Progenitor cell of endocrine pancreas (in vitro differentiated cells): ENCODE measurements at regions not wholly inside any gene's neighbourhood (a gene's known extent, or its start where the extent isn't known, plus 50 kb on each side); places are given as distances from the start of the nearest gene placed in this dataset.
"Not testable (repeated sequence)": the region's sequence is repeated elsewhere in the genome, so short reads cannot be mapped to it uniquely, and the experiment has no call there.

Source experiments
- DNase-seq: peaks from one replicate; pipeline ENCODE4 v3.0.0; 2021; ENCODE audit warnings: low spot score; ENCODE audit not compliant: unreplicated experiment
- H3K27ac Mint-ChIP-seq: 2 replicates; pipeline ENCODE4 v1.8.0; 2021; ENCODE audit warnings: mild to moderate bottlenecking, moderate library complexity, mixed read lengths
- H3K27me3 Mint-ChIP-seq: 2 replicates; pipeline ENCODE4 v1.8.0; 2021; ENCODE audit warnings: mixed read lengths
- H3K36me3 Mint-ChIP-seq: 2 replicates; pipeline ENCODE4 v1.8.0; 2022; ENCODE audit warnings: mixed read lengths; ENCODE audit not compliant: insufficient read depth
- H3K4me1 Mint-ChIP-seq: 2 replicates; pipeline ENCODE4 v1.8.0; 2021; ENCODE audit warnings: low read depth, mixed read lengths
- H3K4me3 Mint-ChIP-seq: 2 replicates; pipeline ENCODE4 v1.8.0; 2021; ENCODE audit warnings: low read depth, mild to moderate bottlenecking, moderate library complexity, mixed read lengths
- H3K9me3 Mint-ChIP-seq: 2 replicates; pipeline ENCODE4 v1.8.0; 2021; ENCODE audit warnings: low read depth, mixed read lengths
- TF ChIP-seq, protein P1 (sequence below): fragments of 200-600 bp; sonication (generic); IDR thresholded peaks from one replicate; pipeline ENCODE4 v1.5.0; 2021; ENCODE audit warnings: antibody characterized with exemption, mild to moderate bottlenecking; ENCODE audit not compliant: unreplicated experiment

DNA sequence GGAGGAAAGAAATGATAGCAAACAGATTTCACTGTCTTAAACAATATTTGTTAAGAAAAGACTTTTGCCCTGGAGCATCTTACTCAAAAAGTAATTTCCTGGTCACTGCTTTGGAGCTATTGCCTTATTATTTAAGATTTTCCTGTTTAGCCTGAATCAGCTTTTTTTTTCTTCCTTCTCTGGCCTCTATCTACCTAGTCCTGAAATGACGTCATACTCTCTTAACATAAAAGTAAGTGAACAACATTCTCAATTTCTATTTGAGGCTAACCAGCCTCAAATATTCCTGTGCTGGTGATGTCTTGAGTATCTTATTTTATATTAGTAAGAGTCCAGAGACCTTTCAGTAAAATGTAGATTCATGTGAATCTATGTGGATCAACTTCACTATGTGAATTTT lies 221.9 kb upstream of the ALCAM start:
- Mint-ChIP-seq H3K27me3 (no peaks in the 10 kb centered on the region), H3K9me3 (peaks cover 9% of the 10 kb centered on the region), H3K27ac (no peak overlapping the region), H3K4me1 (peaks cover 8% of the 10 kb centered on the region), H3K36me3 (peaks cover 3% of the 10 kb centered on the region), H3K4me3 (no peak overlapping the region)
- TF ChIP-seq, protein P1, sequence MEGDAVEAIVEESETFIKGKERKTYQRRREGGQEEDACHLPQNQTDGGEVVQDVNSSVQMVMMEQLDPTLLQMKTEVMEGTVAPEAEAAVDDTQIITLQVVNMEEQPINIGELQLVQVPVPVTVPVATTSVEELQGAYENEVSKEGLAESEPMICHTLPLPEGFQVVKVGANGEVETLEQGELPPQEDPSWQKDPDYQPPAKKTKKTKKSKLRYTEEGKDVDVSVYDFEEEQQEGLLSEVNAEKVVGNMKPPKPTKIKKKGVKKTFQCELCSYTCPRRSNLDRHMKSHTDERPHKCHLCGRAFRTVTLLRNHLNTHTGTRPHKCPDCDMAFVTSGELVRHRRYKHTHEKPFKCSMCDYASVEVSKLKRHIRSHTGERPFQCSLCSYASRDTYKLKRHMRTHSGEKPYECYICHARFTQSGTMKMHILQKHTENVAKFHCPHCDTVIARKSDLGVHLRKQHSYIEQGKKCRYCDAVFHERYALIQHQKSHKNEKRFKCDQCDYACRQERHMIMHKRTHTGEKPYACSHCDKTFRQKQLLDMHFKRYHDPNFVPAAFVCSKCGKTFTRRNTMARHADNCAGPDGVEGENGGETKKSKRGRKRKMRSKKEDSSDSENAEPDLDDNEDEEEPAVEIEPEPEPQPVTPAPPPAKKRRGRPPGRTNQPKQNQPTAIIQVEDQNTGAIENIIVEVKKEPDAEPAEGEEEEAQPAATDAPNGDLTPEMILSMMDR: no peak
- no peak for DNase-seq

DNA sequence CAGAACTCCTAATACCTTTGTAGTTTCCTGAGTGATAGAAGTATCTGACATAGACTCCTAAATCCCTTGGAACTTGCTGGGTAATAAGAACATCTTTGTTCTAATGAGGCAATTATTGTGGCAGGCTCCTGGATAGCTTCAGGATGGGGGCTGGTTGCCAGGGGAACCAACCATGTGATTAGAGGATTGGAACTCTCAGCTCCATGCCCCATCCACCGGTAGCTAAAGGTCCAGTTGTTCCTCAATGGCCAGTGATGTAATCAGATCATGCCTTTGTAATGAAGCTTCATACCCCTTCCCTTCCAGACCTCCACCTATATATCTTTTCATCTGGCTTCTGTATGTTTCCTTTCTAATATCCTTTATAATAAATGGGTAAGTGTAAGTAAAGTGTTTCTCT lies 221.2 kb upstream of the ALCAM start:
- H3K36me3 Mint-ChIP-seq: peaks cover 4% of the 10 kb centered on the region
- DNase-seq: no peak
- H3K27me3 Mint-ChIP-seq: no peaks in the 10 kb centered on the region
- TF ChIP-seq, protein P1: no peak
- H3K4me1 Mint-ChIP-seq: peaks cover 8% of the 10 kb centered on the region
- H3K9me3 Mint-ChIP-seq: peaks cover 11% of the 10 kb centered on the region
- H3K27ac Mint-ChIP-seq: no peak overlapping the region
- H3K4me3 Mint-ChIP-seq: no peak overlapping the region

DNA sequence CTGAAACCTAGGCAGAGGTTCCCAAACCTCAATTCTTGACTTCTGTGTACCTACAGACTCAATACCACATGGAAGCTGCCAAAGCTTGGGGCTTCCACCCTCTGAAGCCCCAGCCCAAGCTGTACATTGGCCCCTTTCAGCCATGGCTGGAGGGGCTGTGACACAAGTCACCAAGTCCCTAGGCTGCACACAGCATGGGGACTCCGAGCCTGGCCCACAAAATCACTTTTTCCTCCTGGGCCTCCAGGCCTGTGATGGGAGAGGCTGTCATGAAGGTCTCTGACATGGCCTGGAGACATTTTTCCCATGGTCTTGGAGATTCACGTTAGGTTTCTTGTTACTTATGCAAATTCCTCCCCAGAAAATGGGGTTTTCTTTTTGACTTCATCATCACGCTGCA lies 217.5 kb upstream of the ALCAM start:
- H3K36me3 Mint-ChIP-seq, DNase-seq, H3K27me3 Mint-ChIP-seq, H3K4me3 Mint-ChIP-seq, H3K27ac Mint-ChIP-seq, H3K4me1 Mint-ChIP-seq: not testable (repeated sequence)
- peaks cover 11% of the 10 kb centered on the region for H3K9me3 Mint-ChIP-seq

DNA sequence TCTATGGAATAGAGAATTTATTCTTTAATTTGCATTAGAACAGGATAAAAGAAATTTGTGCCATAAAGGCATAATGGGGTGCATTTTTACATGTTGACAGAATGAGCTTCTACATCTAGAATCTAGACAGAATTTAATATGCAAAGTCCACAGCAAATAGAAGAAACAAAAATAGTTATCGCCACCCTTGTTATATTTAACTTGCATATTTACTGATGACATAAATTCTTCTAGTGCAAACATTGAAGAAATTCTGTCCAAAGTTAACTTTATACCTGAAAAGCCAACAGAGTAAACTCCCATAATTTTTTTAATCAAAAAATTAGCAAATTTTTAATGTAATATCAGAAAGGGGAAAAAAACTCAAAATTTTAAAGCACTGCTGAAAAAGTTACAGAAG lies 213.7 kb upstream of the ALCAM start:
- peaks cover 8% of the 10 kb centered on the region for H3K9me3 Mint-ChIP-seq
- H3K27ac Mint-ChIP-seq: no peak overlapping the region
- no peak for DNase-seq
- TF ChIP-seq, protein P1: no peak
- H3K27me3 Mint-ChIP-seq: no peaks in the 10 kb centered on the region
- peaks cover 2% of the 10 kb centered on the region for H3K4me1 Mint-ChIP-seq
- H3K4me3 Mint-ChIP-seq: no peak overlapping the region
- H3K36me3 Mint-ChIP-seq: peaks cover 4% of the 10 kb centered on the region

DNA sequence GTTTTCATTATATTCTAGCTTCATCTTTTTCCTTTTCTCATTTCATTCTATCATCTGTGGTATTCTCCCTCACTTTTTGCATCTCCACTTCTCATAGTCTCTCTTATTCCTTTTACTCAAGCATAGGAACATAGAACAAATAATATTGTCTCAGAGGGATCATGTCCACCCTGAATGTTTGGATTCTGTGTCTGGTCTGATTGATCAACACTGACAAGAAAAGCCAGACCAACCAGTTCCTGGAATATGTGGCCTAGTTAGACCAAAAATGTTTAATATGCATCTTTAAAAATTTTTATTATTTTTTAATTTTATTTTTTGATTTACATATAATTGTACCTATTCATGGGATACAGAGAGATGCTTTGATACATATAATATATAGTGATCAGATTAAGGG lies 212.0 kb upstream of the ALCAM start:
- Mint-ChIP-seq H3K4me1 (peaks cover 2% of the 10 kb centered on the region), H3K36me3 (peaks cover 2% of the 10 kb centered on the region), H3K4me3 (no peak overlapping the region), H3K27me3 (no peaks in the 10 kb centered on the region), H3K27ac (no peak overlapping the region), H3K9me3 (peaks cover 3% of the 10 kb centered on the region)
- TF ChIP-seq, protein P1: no peak
- DNase-seq: no peak

DNA sequence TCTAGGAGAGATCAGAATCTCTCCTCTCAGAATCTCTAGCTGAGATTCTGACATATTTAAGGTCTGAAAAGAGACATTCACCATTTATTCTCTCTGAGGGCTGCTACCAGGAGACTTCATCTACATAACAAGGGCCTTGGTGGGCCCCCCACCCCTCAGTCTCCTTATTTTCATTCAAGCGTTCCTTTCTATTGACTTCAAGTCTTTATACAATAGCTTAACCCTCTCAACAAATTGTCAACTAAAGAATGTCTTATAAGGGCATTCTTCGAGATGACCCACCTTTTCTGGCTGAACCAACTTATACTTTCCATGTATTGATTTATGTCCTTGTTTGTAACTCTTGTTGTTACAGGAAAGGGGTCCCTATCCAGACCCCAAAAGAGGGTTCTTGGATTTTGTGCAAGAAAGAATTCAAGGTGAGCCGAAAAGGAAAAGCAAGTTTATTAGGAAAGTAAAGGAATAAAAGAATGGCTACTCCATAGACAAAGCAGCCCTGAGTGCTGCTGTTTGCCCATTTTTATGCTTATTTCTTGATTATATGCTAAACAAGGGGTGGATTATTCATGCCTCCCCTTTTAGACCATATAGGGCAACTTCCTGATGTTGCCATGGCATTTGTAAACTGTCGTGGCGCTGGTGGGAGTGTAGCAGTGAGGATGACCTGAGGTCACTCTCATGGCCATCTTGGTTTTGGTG lies 209.5 kb upstream of the ALCAM start:
- Mint-ChIP-seq H3K27ac (no peak overlapping the region), H3K9me3 (no peaks in the 10 kb centered on the region), H3K4me3 (no peak overlapping the region), H3K36me3 (no peaks in the 10 kb centered on the region), H3K4me1 (peaks cover 2% of the 10 kb centered on the region), H3K27me3 (no peaks in the 10 kb centered on the region)
- no peak for DNase-seq
- TF ChIP-seq, protein P1: no peak
